ENCODE measurements at regions not wholly inside any gene's neighbourhood (a gene's known extent, or its start where the extent isn't known, plus 50 kb on each side); places are given as distances from the start of the nearest gene placed in this dataset.

DNA sequence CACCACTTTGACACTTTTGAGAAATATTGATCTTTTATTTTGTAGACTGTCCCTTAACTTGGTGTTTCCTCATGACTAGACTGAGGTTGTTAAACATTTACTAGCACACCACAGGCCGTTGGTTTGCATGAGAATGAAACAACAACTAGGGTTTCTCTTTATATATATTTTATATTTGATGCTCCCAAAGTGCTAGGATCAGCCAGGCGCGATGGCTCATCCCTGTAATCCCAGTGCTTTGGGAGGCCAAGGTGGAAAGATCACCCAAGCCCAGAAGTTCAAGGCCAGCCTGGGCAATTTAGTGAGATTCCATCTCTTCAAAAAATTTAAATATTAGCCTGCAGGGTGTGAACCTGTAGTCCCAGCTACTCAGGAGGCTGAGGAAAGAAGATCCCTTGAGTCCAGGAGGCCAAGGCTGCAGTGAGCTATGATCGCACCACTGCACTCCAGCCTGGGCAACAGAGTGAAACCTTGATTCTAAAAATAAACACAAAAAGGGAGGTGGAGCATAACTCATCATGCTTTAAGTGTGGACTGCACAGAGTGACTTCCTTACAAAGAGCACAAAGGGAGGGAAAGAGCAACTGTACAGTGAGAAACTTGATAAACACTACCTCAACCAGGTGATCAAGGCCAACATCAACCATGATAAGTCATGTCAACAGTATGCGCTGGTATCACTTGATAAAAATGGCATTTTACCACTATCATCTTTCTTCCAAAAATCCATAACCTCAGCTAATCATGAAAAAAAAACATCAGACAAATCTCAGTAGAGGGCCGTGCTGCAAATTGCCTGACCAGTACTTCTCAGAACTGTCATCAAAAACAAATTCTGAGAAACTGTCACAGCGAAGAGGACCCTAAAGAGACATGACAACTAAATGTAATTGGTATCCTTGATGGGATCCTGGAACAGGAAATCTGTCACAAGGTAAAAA is 72.8 kb upstream of the ATF7IP2 start:
- Histone ChIP-seq H3K4me2 (no peak overlapping the region), H3K4me3 (no peak overlapping the region), H3K79me2 (replicated peaks; ENCODE audit: insufficient read depth) (no peaks in the 10 kb centered on the region), H3K27ac (ENCODE audit: low read depth) (no peak overlapping the region), H3K4me1 (ENCODE audit: insufficient read depth) (no peaks in the 10 kb centered on the region), H4K20me1 (replicated peaks; ENCODE audit: insufficient read depth) (0 out of 2 replicates have a peak, but pooled peaks cover 3% of the 10 kb centered on the region), H3K27me3 (ENCODE audit: insufficient read depth) (no peaks in the 10 kb centered on the region), H2AFZ (no peak overlapping the region), H3F3A (replicated peaks; ENCODE audit: low read depth) (no peaks in the 10 kb centered on the region), H3K36me3 (ENCODE audit: insufficient read depth) (no peaks in the 10 kb centered on the region), H3K9me2 (ENCODE audit: insufficient read depth) (no peaks in the 10 kb centered on the region)
- no peaks in the 10 kb centered on the region for H3K9me3 Mint-ChIP-seq
- ATAC-seq (no peak), DNase-seq (ENCODE audit: low spot score) (no peak)
- H3K36me3 Mint-ChIP-seq (ENCODE audit: low read depth), result no peaks in the 10 kb centered on the region
- peaks cover 7% of the 10 kb centered on the region for H3K27me3 Mint-ChIP-seq (ENCODE audit: insufficient read depth, low read depth, poor library complexity)
- TF ChIP-seq EZH2phosphoT487 (IDR thresholded peaks at IDR 0.05; ENCODE audit: unreplicated experiment) (no peak), NANOG (IDR thresholded peaks at IDR 0.05; ENCODE audit: borderline replicate concordance) (no peak), REST (IDR thresholded peaks at IDR 0.05; ENCODE audit: unreplicated experiment) (no peak), STAT1 (IDR thresholded peaks at IDR 0.05; ENCODE audit: unreplicated experiment) (no peak), CREB1 (CRISPR knock-in tag; IDR thresholded peaks at IDR 0.05; ENCODE audit: low read depth) (no peak), ZNF114 (CRISPR knock-in tag; IDR thresholded peaks at IDR 0.05) (no peak), EZH2 (IDR thresholded peaks at IDR 0.05; ENCODE audit: low read depth, unreplicated experiment) (no peak), POLR2AphosphoS5 (IDR thresholded peaks at IDR 0.05; ENCODE audit: low read depth) (no peak), ZNF331 (CRISPR knock-in tag; IDR thresholded peaks at IDR 0.05; ENCODE audit: low read depth) (no peak), JUNB (IDR thresholded peaks at IDR 0.05; ENCODE audit: unreplicated experiment) (no peak)
- TF ChIP-seq, protein P1, sequence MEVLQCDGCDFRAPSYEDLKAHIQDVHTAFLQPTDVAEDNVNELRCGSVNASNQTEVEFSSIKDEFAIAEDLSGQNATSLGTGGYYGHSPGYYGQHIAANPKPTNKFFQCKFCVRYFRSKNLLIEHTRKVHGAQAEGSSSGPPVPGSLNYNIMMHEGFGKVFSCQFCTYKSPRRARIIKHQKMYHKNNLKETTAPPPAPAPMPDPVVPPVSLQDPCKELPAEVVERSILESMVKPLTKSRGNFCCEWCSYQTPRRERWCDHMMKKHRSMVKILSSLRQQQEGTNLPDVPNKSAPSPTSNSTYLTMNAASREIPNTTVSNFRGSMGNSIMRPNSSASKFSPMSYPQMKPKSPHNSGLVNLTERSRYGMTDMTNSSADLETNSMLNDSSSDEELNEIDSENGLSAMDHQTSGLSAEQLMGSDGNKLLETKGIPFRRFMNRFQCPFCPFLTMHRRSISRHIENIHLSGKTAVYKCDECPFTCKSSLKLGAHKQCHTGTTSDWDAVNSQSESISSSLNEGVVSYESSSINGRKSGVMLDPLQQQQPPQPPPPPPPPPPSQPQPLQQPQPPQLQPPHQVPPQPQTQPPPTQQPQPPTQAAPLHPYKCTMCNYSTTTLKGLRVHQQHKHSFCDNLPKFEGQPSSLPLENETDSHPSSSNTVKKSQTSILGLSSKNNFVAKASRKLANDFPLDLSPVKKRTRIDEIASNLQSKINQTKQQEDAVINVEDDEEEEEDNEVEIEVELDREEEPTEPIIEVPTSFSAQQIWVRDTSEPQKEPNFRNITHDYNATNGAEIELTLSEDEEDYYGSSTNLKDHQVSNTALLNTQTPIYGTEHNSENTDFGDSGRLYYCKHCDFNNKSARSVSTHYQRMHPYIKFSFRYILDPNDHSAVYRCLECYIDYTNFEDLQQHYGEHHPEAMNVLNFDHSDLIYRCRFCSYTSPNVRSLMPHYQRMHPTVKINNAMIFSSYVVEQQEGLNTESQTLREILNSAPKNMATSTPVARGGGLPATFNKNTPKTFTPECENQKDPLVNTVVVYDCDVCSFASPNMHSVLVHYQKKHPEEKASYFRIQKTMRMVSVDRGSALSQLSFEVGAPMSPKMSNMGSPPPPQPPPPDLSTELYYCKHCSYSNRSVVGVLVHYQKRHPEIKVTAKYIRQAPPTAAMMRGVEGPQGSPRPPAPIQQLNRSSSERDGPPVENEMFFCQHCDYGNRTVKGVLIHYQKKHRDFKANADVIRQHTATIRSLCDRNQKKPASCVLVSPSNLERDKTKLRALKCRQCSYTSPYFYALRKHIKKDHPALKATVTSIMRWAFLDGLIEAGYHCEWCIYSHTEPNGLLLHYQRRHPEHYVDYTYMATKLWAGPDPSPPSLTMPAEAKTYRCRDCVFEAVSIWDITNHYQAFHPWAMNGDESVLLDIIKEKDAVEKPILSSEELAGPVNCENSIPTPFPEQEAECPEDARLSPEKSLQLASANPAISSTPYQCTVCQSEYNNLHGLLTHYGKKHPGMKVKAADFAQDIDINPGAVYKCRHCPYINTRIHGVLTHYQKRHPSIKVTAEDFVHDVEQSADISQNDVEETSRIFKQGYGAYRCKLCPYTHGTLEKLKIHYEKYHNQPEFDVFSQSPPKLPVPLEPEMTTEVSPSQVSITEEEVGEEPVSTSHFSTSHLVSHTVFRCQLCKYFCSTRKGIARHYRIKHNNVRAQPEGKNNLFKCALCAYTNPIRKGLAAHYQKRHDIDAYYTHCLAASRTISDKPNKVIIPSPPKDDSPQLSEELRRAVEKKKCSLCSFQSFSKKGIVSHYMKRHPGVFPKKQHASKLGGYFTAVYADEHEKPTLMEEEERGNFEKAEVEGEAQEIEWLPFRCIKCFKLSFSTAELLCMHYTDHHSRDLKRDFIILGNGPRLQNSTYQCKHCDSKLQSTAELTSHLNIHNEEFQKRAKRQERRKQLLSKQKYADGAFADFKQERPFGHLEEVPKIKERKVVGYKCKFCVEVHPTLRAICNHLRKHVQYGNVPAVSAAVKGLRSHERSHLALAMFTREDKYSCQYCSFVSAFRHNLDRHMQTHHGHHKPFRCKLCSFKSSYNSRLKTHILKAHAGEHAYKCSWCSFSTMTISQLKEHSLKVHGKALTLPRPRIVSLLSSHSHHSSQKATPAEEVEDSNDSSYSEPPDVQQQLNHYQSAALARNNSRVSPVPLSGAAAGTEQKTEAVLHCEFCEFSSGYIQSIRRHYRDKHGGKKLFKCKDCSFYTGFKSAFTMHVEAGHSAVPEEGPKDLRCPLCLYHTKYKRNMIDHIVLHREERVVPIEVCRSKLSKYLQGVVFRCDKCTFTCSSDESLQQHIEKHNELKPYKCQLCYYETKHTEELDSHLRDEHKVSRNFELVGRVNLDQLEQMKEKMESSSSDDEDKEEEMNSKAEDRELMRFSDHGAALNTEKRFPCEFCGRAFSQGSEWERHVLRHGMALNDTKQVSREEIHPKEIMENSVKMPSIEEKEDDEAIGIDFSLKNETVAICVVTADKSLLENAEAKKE (CRISPR knock-in tag; IDR thresholded peaks at IDR 0.05), result no peak
- TF ChIP-seq, protein P2, sequence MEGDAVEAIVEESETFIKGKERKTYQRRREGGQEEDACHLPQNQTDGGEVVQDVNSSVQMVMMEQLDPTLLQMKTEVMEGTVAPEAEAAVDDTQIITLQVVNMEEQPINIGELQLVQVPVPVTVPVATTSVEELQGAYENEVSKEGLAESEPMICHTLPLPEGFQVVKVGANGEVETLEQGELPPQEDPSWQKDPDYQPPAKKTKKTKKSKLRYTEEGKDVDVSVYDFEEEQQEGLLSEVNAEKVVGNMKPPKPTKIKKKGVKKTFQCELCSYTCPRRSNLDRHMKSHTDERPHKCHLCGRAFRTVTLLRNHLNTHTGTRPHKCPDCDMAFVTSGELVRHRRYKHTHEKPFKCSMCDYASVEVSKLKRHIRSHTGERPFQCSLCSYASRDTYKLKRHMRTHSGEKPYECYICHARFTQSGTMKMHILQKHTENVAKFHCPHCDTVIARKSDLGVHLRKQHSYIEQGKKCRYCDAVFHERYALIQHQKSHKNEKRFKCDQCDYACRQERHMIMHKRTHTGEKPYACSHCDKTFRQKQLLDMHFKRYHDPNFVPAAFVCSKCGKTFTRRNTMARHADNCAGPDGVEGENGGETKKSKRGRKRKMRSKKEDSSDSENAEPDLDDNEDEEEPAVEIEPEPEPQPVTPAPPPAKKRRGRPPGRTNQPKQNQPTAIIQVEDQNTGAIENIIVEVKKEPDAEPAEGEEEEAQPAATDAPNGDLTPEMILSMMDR (conservative IDR thresholded peaks at IDR 0.05; ENCODE audit: low read depth in 2 of 2), result no peak
- TF ChIP-seq, protein P3, sequence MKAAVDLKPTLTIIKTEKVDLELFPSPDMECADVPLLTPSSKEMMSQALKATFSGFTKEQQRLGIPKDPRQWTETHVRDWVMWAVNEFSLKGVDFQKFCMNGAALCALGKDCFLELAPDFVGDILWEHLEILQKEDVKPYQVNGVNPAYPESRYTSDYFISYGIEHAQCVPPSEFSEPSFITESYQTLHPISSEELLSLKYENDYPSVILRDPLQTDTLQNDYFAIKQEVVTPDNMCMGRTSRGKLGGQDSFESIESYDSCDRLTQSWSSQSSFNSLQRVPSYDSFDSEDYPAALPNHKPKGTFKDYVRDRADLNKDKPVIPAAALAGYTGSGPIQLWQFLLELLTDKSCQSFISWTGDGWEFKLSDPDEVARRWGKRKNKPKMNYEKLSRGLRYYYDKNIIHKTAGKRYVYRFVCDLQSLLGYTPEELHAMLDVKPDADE (IDR thresholded peaks at IDR 0.05), result no peak
- H3K4me1 Mint-ChIP-seq, result no peaks in the 10 kb centered on the region; the same call in 2 of the 3 replicates
- no peak overlapping the region for H3K27ac Mint-ChIP-seq
- no peak overlapping the region for H3K4me3 Mint-ChIP-seq

Data from GM23338 (cell line).